HG02759 (cell line): ENCODE measurements at regions not wholly inside any gene's neighbourhood (a gene's known extent, or its start where the extent isn't known, plus 50 kb on each side); places are given as distances from the start of the nearest gene placed in this dataset.

Experiments
- ATAC-seq: cut with Tn5 transposase; IDR thresholded peaks from one replicate; pipeline ENCODE4 v1.9.1; 2021; ENCODE audit warnings: mild to moderate bottlenecking, moderate library complexity; ENCODE audit not compliant: unreplicated experiment

GRCh38 chr16:79498928-79499327 is 101.6 kb downstream of the MAF start:
- no peak for ATAC-seq

- ATAC-seq, result no peak
Observed at GRCh38 chr16:79497606-79498350, 102.8 kb downstream of the MAF start.

GRCh38 chr16:79493911-79494310 is 106.6 kb downstream of the MAF start:
- no peak for ATAC-seq

GRCh38 chr16:79492036-79492435 is 108.5 kb downstream of the MAF start:
- no peak for ATAC-seq

- no peak for ATAC-seq
Observed at GRCh38 chr16:79485020-79485419, 115.5 kb downstream of the MAF start.

GRCh38 chr16:79484237-79484636 is 116.3 kb downstream of the MAF start:
- no peak for ATAC-seq

GRCh38 chr16:79483336-79483735 is 117.2 kb downstream of the MAF start:
- no peak for ATAC-seq

- ATAC-seq, result no peak
Observed at GRCh38 chr16:79482011-79482410, 118.5 kb downstream of the MAF start.

GRCh38 chr16:79480929-79481328 is 119.6 kb downstream of the MAF start:
- no peak for ATAC-seq

- ATAC-seq, result no peak
Observed at GRCh38 chr16:79480056-79480455, 120.5 kb downstream of the MAF start.

GRCh38 chr16:79476580-79476979 is 124.0 kb downstream of the MAF start:
- ATAC-seq, result no peak

- no peak for ATAC-seq
Observed at GRCh38 chr16:79475841-79476240, 124.7 kb downstream of the MAF start.

- ATAC-seq, result no peak
Observed at GRCh38 chr16:79473456-79473855, 127.1 kb downstream of the MAF start.

- ATAC-seq, result no peak
Observed at GRCh38 chr16:79472426-79472825, 128.1 kb downstream of the MAF start.

GRCh38 chr16:79469999-79470398 is 130.5 kb downstream of the MAF start:
- ATAC-seq, result no peak

GRCh38 chr16:79468631-79469030 is 131.9 kb downstream of the MAF start:
- ATAC-seq, result no peak

GRCh38 chr16:79468121-79468552 is 132.4 kb downstream of the MAF start:
- no peak for ATAC-seq

GRCh38 chr16:79466111-79466510 is 134.4 kb downstream of the MAF start:
- no peak for ATAC-seq

GRCh38 chr16:79463841-79464240 is 136.7 kb downstream of the MAF start:
- ATAC-seq, result no peak

- no peak for ATAC-seq
Observed at GRCh38 chr16:79456036-79456435, 144.5 kb downstream of the MAF start.

- ATAC-seq, result no peak
Observed at GRCh38 chr16:79452671-79453070, 147.9 kb downstream of the MAF start.

GRCh38 chr16:79451196-79451816 is 149.2 kb downstream of the MAF start:
- no peak for ATAC-seq

GRCh38 chr16:79449900-79450299 is 150.6 kb downstream of the MAF start:
- ATAC-seq, result no peak
